Parathyroid adenoma (tissue), 2 donors: ENCODE measurements at regions not wholly inside any gene's neighbourhood (a gene's known extent, or its start where the extent isn't known, plus 50 kb on each side); places are given as distances from the start of the nearest gene placed in this dataset.

Source experiments
- H2AFZ ChIP-seq: fragments of 300-600 bp; sonication (generic); one replicate; pipeline ENCODE4 v1.7.0; 2017; ENCODE audit warnings: antibody characterized with exemption, mild to moderate bottlenecking
- H3K27ac ChIP-seq: fragments of 300-600 bp; sonication (generic); one replicate; pipeline ENCODE4 v1.7.0; 2017
- H3K27me3 ChIP-seq: fragments of 300-600 bp; sonication (generic); one replicate; pipeline ENCODE4 v1.7.0; 2017; ENCODE audit warnings: low read length; ENCODE audit not compliant: control insufficient read depth, insufficient read depth
- H3K36me3 ChIP-seq: fragments of 300-600 bp; sonication (generic); one replicate; pipeline ENCODE4 v1.7.0; 2017; ENCODE audit warnings: low read length; ENCODE audit not compliant: control insufficient read depth, insufficient read depth
- H3K4me1 ChIP-seq: fragments of 300-600 bp; sonication (generic); one replicate; pipeline ENCODE4 v1.7.0; 2017; ENCODE audit warnings: control low read depth
- H3K4me2 ChIP-seq: fragments of 300-600 bp; sonication (generic); one replicate; pipeline ENCODE4 v1.7.0; 2017; ENCODE audit warnings: low read length
- H3K4me3 ChIP-seq: fragments of 300-600 bp; sonication (generic); one replicate; pipeline ENCODE4 v1.7.0; 2017; ENCODE audit warnings: low read depth, low read length
- H3K79me2 ChIP-seq: fragments of 300-600 bp; sonication (generic); one replicate; pipeline ENCODE4 v1.7.0; 2017; ENCODE audit warnings: control low read depth
- H3K9ac ChIP-seq: fragments of 300-600 bp; sonication (generic); one replicate; pipeline ENCODE4 v1.7.0; 2017; ENCODE audit warnings: mild to moderate bottlenecking
- H3K9me3 ChIP-seq: fragments of 300-600 bp; sonication (generic); one replicate; pipeline ENCODE4 v1.7.0; 2017; ENCODE audit warnings: low read length; ENCODE audit not compliant: control insufficient read depth
- TF ChIP-seq, protein P1 (sequence below): fragments of 300-600 bp; sonication (generic); IDR thresholded peaks from one replicate; pipeline ENCODE4 v1.7.0; 2017; ENCODE audit warnings: antibody characterized with exemption, mild to moderate bottlenecking
- donor health status: primary hyperparathyroidism.

DNA sequence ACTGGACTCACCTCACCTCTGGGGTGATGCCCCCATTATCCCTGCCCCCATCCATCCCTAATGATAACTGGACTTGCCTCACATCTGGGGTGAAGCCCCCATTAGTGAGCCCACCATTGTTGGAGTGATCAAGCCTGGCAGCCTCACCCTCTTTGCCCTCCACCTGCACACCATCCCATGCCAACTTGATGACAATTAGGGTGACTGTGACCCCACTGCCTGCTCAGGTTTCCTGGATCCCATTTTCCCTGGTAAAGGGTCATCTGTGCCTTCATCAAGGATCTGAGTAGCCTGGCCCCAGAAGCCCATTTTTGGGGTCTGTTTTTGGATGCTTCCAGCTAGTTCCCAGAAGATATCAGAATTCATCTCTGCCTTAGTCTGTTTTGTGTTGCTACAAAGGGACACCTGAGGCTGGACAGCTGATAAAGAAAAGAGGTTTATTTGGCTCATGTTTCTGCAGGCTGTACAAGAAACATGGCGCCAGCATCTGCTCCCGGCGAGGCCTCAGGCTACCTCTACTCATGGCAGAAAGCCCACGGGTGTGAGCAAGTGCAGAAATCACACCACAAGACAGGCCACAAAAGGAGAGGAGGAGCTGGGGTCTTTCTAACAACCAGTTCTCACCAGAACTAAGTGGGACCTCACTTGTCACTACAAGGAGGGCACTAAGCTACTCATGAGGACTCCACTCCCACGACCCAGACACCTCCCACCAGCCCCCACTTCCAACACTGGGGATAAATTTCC, 196.4 kb upstream of the TWIST2 start:
- Histone ChIP-seq H3K36me3 (no peaks in the 10 kb centered on the region), H3K27ac (no peak overlapping the region), H3K4me1 (no peaks in the 10 kb centered on the region), H3K9me3 (no peaks in the 10 kb centered on the region), H3K27me3 (no peaks in the 10 kb centered on the region), H2AFZ (no peak overlapping the region), H3K4me2 (no peak overlapping the region), H3K4me3 (no peak overlapping the region), H3K79me2 (no peaks in the 10 kb centered on the region), H3K9ac (no peak overlapping the region)
- TF ChIP-seq, protein P1, sequence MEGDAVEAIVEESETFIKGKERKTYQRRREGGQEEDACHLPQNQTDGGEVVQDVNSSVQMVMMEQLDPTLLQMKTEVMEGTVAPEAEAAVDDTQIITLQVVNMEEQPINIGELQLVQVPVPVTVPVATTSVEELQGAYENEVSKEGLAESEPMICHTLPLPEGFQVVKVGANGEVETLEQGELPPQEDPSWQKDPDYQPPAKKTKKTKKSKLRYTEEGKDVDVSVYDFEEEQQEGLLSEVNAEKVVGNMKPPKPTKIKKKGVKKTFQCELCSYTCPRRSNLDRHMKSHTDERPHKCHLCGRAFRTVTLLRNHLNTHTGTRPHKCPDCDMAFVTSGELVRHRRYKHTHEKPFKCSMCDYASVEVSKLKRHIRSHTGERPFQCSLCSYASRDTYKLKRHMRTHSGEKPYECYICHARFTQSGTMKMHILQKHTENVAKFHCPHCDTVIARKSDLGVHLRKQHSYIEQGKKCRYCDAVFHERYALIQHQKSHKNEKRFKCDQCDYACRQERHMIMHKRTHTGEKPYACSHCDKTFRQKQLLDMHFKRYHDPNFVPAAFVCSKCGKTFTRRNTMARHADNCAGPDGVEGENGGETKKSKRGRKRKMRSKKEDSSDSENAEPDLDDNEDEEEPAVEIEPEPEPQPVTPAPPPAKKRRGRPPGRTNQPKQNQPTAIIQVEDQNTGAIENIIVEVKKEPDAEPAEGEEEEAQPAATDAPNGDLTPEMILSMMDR: no peak

- Histone ChIP-seq H3K9ac (no peak overlapping the region), H3K4me3 (no peak overlapping the region), H3K27me3 (no peaks in the 10 kb centered on the region), H3K4me1 (no peaks in the 10 kb centered on the region), H3K9me3 (no peaks in the 10 kb centered on the region), H3K27ac (no peak overlapping the region), H3K4me2 (no peak overlapping the region), H3K36me3 (no peaks in the 10 kb centered on the region), H3K79me2 (no peaks in the 10 kb centered on the region), H2AFZ (no peak overlapping the region)
- TF ChIP-seq, protein P1: no peak
Measured at GRCh38 chr2:238652053-238652770, 195.7 kb upstream of the TWIST2 start.

DNA sequence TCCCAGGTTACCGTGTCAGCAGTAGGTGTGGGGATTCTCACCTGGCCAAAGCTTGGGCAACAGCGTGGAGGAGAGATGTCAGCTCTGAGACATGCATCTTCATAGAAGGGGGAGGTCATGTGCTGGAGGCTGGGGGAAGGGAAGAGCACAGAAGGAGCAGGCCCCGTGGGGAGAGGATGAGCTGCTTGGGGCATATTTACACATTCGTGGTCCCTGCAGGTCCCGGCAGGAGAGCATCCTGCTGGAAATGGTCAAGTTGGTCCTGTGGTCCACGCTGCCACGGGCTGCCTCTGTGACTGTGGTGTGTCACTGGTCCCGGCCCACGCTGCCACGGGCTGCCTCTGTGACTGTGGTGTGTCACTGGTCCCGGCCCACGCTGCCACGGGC, 195.1 kb upstream of the TWIST2 start:
- no peaks in the 10 kb centered on the region for H3K36me3 ChIP-seq
- no peaks in the 10 kb centered on the region for H3K4me1 ChIP-seq
- no peak overlapping the region for H3K27ac ChIP-seq
- no peak overlapping the region for H2AFZ ChIP-seq
- no peaks in the 10 kb centered on the region for H3K9me3 ChIP-seq
- H3K4me2 ChIP-seq: no peak overlapping the region
- no peak overlapping the region for H3K9ac ChIP-seq
- TF ChIP-seq, protein P1: no peak
- no peaks in the 10 kb centered on the region for H3K79me2 ChIP-seq
- no peak overlapping the region for H3K4me3 ChIP-seq
- no peaks in the 10 kb centered on the region for H3K27me3 ChIP-seq

GRCh38 chr2:238653431-238654109, 194.3 kb upstream of the TWIST2 start:
- H3K9ac ChIP-seq: no peak overlapping the region
- no peak overlapping the region for H3K4me3 ChIP-seq
- TF ChIP-seq, protein P1: no peak
- H3K27me3 ChIP-seq: no peaks in the 10 kb centered on the region
- H3K9me3 ChIP-seq: no peaks in the 10 kb centered on the region
- H3K4me2 ChIP-seq: no peak overlapping the region
- no peaks in the 10 kb centered on the region for H3K36me3 ChIP-seq
- H3K4me1 ChIP-seq: no peaks in the 10 kb centered on the region
- H2AFZ ChIP-seq: no peak overlapping the region
- H3K79me2 ChIP-seq: no peaks in the 10 kb centered on the region
- H3K27ac ChIP-seq: no peak overlapping the region
